Stimulated activated CD8-positive, alpha-beta memory T cell treated with anti-CD3 and anti-CD28 coated beads, Interleukin-2, amount 100 ng/mL, for 48 hours (primary cell): ENCODE measurements at regions not wholly inside any gene's neighbourhood (a gene's known extent, or its start where the extent isn't known, plus 50 kb on each side); places are given as distances from the start of the nearest gene placed in this dataset.
"Not testable (repeated sequence)": the region's sequence is repeated elsewhere in the genome, so short reads cannot be mapped to it uniquely, and the experiment has no call there.

Experiments used
- DNase-seq, 2 donors: peaks; one replicate each; pipeline ENCODE4 v3.0.0-alpha.2; 2020; ENCODE audit warnings: low read depth in 2 of 2

DNA sequence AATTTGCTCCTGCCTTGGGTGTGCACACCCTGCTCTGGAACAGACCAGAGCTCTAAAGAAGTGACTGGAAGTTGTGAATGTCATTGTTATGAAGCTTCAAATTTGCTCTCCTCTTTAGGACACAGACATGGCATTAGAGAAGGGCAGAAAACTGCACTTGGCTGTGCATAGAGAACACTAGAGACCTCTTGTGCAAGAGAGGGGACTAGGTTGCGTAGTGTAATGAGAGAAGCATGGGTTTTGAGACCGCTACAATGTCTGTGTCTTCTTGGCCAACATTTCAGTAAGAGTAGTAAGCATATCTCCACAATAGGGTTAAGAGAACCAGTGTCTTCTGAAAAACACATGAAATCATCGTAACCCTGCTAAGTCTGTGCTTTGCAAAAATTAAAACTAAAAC lies 423.3 kb downstream of the SPRY2 start:
- no peak for DNase-seq

DNA sequence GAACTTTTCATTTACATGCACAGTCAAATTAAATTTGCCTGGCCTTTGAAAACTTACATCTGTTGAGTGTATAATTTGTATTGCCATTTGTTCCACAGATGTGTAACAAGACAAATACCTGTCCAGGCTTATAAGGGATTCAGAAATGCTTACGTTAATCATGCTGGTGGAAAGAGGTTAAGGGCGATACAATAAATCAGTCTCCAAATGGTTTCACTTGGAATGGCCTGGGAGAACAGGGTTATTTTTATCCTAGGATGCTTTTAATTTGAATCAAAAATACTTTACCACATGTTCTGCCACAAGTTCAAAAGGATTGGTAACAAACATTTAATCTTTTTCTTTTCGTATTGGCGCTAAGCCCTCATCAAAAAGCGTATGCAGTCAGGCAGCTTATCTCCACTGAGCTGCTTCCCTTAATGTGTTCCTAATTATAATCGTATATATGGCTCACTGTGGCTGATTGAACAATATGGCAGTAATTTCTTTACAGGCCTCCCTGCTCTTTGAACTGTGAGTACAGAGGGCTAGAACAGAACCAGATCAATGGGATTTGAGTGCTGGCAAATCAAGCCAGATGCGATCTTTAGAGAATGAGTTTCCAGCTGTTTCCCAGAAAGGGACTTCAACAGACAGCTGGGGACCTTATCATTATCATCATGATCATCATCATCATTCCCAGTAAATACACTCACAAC lies 425.7 kb downstream of the SPRY2 start:
- DNase-seq: no peak

DNA sequence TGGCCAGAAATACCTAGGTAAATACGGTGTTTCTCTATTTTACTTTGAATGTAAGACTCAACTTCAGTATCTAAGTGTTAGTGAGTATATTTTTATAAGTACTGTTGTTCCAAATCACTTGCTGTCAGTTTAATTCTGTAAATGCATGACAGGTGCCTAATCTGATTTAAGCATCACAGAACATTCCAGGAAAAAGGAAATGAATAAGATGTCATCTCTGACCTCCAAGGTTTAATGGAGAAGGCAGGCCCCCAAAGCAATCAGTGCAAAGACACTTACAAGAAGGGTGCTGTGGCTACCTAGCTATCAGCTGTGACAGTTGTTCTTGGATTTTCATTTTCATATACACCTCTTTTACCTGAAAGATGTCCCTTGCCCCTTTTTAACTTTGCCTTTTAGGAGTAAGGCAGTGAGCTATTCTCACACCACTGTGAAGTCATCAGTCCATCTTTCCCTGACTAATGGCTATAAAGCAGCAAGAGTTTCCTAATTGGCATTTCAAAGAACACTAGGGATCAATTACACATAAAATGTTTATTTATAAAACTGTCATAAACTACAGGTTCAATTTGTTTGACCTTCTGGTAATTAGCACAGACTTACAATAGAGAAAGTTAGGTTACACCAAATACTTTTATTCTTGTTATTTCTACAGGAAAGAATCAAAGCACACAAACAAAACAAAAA lies 427.6 kb downstream of the SPRY2 start:
- no peak for DNase-seq

DNA sequence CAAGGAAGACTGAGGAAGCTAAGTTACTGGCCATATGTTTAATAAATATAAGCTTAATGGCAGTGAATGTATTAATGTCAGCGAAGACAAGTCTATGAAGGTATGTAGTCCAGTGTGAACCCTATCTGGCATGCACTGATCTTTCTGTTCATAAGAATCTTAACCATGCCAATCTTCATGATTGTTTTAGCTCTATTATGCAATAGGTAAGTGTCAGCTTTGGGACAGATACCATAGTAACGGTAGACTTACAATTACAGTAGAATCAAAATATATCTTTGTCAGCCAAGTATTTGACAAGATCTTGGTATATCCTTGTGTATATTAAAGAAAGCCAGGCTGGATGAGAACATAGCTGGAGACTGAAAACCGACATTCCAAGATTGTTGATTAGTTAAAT lies 428.5 kb downstream of the SPRY2 start:
- no peak for DNase-seq

DNA sequence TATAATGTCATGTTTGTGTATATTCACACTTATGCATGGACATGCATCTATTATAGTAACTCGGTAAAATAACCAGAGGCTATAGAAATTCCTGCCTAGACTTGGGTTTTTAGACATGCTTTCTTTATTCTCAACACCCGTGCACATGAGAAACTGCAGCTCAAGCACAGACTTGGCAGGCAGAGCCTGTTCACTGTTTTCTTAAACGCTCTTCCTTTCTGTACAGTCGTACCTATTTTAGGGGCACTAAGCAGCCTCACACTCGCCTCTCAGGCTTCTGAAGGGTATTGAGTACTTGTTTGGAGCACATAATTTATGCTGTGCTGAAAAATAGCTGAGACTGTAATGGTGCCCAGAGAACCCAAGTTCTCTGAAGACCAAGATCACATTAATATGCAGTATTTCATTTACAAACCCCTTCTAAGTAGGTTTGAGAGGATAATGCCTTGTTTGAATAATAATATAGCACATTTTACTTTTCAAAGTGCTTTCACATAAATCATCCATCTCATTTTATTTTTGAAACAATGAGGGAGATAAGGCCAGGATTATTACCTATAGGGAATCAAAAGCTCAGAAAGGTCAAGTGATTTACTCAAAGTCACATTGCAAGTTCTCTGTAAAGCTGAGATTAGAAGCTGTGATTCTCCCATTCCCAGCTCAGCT lies 429.9 kb downstream of the SPRY2 start:
- no peak for DNase-seq

DNA sequence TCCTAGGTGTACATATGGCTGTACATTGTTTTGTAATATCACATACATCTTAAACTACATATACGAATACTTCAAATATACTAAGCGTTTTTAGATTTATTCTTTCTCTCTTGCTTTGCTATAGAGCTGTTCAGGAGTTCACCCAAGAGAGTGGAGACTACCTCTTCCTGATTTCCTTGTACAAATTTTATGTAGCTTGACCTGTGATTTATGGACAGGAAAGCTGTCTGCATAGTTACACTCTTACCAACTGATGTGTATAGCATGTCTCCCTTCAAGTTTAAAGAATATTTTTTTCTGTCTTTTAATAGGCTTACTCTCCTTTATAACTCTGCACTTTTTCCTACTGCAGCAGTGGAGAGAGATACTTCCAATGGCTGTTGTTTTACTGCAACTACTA lies 428.7 kb downstream of the NDFIP2 start:
- no peak for DNase-seq

DNA sequence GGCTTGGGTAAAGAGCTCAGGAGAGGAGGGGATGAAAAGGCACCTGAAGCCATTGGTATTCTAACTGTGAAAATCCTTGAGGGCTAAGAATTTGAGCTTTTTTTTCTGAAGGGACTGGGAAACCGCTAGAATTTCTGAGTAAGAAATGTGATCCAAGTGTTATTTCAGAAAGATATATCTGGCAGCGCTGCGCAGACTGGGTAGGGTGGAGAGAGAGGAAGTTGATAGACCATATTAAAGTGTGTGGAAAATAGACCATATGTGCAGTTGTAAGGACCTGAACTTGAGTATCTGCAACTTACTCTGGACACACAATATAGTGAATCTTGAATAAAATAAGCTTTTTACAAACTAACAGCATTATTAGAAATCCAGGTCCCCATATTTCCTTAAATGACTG lies 427.4 kb downstream of the NDFIP2 start:
- no peak for DNase-seq

DNA sequence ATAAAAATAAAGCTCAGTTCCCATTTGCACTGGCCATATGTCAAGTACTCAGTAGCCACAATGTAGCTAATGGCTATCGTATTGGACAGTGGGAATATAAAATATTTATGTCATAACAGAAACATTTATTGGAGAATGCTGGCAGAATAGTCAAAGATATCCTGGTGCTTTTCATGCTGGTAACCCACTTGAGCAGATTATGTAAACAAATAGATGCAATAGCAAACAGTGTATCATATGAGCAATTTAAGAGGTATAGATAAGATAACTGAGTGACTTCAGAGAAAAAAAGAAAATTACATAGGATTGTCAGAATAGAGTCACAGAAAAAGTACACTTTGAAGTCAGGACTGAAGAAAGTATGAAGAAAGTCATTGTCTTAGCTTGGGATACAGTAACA lies 426.6 kb downstream of the NDFIP2 start:
- DNase-seq: no peak

DNA sequence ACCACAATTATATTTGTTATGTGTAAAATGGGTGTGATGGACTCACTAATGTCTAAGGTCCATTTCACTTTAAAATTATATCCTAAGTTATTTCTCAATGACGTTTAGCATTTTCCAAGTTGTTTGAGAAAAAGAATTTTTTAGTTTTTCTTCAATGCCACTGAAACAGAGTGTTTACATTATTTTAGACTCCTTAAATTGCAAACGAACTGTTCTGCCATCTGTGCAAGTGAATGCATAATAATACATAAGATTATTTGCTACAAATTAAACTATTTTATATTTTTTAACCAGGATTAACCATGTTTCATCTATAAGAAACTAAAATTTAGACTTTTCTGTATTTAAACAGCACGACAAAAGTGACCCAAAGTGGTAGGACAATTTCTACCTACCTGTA lies 425.4 kb downstream of the NDFIP2 start:
- DNase-seq: no peak

DNA sequence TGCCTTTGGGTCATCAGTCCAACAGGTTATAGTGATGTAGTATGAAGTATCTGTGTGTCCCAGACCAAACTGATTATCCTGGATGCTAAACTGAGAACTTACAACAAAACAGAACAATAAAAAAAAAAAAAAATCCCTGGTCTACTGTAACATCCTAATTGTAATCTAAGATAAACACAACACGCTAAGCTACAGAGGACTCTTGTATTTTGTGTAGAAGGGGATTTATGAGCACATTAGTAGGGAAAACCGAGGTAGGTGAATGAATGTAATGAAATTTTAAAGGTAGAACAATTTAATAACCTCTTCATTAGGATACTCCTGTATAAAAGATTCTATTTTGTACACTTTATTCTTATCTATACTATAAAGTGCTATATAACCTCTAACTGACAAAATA lies 424.1 kb downstream of the NDFIP2 start:
- no peak for DNase-seq

DNA sequence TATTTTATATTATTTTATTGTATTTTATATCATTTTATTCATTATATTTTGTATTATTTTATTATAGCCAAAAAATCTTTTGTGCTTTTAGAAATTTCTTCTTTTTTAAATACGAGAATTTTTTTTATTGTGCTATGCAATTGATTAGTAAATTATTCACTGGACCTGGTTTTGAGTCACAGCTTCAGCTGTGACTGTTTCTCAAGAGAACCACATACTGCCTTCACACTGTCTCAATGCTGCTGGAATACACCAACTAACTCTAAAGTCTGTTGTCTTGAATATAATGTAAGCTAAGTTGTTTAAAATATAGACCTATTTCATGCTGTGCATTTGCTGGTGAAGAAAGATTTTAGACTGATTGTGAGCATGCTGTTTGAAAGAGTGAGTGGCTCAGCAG lies 423.6 kb downstream of the NDFIP2 start:
- no peak for DNase-seq

DNA sequence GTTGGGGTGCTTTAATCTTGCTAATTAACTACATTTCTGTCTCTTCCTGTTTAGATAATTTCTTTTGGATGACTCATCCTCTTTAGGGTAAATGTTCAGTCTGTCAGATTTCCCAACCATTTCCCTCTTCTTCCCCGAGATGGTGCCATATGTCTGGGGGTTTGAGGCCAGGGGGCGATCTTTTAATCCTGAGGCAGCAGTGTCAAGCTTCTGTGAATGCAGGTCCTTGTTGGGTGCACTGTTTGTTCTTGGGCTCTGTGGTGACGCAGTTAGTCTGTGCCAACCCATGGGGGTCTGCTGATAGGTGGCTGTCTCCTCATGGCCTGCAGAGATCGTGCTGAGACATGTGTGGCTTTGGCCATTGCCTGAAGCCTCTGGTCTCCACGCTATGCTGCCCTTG lies 420.4 kb downstream of the NDFIP2 start:
- no peak for DNase-seq

DNA sequence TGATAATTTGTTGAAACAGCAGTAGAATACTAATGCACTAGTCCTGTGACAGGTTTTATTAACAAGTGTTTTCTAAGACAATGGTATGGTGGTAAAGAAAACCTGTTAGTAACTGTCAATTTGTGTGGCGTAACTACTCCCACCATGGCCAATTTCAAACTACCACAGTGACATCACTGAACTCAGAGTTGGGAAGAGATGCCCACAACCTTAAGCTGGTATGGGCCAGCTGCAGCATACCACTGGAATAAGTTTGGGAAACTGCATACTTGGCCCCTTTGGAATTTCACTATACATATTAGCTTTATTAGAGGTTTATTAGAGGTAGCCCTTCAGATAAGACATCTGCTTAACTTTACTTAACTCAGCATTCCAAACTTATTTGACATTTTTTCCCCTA lies 419.4 kb downstream of the NDFIP2 start:
- no peak for DNase-seq

DNA sequence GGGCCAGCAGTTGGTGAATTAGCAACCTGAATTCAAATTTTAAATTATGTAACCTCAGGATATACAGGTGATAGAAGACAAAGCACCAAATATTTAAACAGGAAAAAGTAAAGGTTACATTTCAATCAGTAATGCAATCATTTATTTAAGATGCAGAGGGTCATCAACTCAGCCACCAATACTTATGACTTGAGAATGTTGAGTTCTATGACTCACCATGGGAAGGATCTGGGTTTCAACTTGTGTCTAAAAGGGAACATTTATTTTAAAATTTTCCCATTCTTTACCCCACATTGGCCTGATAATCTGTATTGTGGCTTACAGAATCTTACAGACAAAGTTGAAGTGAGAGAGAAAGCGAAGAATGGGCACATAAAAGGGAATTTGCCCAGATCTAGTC lies 418.0 kb downstream of the NDFIP2 start:
- DNase-seq: no peak

DNA sequence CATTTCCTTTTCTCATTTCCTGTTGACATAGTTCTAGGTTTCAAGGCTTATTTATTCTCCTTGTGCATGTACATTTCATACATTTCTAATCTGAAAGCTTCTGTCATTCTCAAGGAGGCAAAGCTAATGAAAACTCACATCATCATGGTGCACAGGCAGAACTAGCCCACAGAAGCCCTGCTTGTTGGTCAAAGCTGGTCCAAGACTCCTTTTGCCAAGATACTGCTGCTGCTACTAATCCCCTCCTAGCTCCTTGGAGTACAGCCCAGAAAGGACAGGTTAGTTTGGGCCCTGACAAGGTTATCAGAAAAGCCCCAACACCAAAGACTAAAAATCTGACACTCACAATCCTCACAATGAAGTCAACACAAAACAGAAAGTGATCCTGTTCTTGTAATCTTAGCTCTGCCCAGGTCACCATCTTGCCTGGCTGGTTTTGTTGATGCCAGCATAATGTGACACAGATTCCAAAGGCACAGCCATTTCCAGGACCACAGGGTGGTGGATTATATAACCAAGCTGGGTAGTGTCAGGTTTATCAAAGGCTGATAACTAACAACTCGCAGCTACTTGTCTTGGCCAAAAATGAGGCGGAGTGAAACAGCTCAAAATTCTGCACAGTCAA lies 417.4 kb downstream of the NDFIP2 start:
- DNase-seq: no peak

DNA sequence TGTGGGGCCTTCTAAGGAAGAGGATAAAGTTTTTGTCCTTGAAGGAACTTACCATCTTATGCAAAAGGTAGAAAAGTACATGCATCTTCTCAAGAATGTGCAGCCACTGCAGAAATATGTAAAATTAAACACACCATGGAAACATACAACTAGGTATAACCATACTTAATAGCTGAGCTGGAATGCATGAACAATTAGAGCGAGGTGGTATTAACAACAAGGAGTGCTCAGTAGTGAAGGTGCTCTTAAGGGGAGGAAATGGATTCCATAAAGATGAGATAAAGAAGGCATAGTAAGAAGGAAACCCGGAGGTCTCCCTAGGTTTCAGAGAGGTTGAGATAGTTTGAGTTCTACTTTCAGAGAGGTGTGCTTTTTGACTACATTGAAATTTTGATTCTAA lies 415.9 kb downstream of the NDFIP2 start:
- no peak for DNase-seq

DNA sequence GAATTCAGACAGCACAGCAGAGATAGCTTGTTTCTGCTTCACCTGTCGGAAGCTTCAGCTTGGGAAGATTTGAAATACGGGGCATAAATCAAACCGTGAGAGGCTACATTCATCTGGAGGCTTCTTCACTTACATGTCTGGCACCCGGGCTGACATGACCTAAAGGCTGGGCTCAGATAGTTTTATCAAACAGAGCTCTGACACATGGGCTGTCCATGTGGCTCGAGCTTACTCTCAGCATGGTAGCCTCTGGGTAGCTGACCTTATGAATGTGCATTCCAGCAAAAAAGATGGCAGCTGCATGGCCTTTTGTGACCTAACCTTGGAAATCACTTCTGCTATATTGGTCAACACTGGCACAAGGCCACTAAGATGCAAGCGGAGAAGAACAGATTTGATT lies 414.5 kb downstream of the NDFIP2 start:
- DNase-seq: no peak

DNA sequence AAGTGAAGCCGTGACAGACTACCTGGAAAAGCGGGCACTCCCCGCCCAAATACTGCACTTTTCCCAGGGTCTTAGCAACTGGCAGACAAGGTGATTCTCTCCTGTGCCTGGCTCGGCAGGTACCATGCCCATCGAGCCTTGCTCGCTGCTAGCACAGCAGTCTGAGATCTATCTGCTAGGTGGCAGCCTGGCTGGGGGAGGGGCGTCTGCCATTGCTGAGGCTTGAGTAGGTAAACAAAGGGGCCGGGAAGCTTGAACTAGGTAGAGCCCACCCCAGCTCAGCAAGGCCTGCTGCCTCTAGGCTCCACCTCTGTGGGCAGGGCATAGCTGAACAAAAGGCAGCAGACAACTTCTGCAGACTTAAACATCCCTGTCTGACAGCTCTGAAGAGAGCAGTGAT lies 406.3 kb downstream of the NDFIP2 start:
- not testable (repeated sequence) for DNase-seq

DNA sequence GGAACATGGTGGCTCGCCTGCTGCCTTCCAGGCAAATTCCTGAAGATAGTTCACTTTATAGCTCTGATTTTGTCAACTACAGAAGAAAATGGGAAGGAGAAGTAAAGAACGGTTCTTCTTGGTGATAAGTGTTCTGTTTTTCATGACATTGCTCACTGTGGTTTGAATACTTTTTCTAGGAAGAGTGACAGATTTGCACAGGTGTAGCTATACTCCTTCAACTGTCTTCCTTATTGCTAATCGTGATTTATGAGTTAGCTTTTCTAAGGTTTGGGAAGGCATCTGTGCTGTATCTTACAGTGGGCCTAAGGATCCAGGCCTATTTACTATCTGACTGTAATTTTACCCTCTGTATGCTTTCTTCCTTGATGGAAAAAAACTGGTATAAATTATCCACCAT lies 405.6 kb downstream of the NDFIP2 start:
- no peak for DNase-seq

DNA sequence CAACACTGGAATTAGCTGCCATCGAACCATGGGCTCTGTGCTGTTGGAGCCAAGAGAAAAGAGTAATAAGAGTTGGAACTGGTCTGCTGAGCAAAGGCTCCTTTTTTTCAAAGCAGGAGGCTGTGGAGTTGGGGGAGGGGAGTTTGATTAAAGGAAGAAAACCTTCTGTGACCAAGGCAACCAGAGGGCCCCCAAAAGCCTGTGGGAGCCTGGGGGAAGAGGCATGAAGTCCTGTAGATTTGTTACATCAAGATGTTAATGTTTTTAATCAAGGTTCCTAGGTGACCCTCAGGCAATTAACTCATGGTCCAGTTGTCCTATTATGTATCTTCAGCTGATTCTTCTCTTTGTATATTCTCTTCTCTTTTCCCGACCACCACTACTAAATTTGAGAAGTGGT lies 403.9 kb downstream of the NDFIP2 start:
- no peak for DNase-seq

DNA sequence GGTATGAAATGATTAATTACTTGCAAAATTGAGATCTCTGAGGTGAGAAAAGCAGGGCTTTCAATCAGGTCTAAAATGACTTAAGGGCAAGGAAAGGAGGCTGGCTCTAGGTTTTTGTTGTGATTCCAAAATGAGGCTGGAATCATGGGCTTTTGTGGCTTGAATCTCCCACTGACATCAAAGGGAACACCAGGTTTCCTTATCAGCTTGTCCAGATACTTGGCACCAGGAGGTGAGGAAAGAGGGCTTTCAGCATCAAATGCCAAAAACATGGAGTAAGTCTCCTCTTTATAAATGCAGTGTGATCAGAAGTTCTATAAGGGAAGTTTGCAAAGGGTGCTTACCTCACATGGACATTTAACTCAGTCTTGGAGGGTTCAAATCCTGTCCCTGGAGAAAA lies 402.3 kb downstream of the NDFIP2 start:
- no peak for DNase-seq

DNA sequence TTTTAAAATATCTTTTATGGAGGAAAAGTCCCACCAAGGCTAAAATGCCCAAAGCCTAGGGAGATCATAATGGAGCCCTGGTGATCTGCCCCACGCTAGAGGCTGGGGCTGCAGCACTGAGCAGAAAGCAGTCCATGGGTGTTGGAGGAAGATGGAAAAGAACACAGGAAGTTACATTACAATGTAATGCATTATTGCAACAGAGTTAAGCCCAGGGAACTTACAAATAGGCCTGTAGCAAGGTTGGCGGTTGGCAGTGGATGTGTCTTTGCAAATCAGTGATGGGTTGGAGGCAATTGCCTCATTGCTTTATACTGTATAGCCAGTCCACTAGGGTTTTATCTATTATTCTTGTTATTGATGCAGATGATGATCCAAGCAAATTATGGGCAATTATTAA lies 399.9 kb downstream of the NDFIP2 start:
- no peak for DNase-seq
